SK-N-DZ (cell line): ENCODE measurements at regions not wholly inside any gene's neighbourhood (a gene's known extent, or its start where the extent isn't known, plus 50 kb on each side); places are given as distances from the start of the nearest gene placed in this dataset.
"Not testable (repeated sequence)": the region's sequence is repeated elsewhere in the genome, so short reads cannot be mapped to it uniquely, and the experiment has no call there.

ENCODE experiments used
- DNase-seq: peaks from one replicate; pipeline ENCODE4 v3.0.0-alpha.2; 2015; ENCODE audit warnings: low spot score

- DNase-seq, result not testable (repeated sequence)
Measured at GRCh38 chr4:186847429-186848131, 123.9 kb upstream of the FAT1 start.

- no peak for DNase-seq
Measured at GRCh38 chr4:186848437-186848836, 124.8 kb upstream of the FAT1 start.

- DNase-seq, result no peak
Measured at GRCh38 chr4:186851291-186852072, 127.8 kb upstream of the FAT1 start.

- no peak for DNase-seq
Measured at GRCh38 chr4:186852073-186852420, 128.4 kb upstream of the FAT1 start.

GRCh38 chr4:186852964-186853391 is 129.3 kb upstream of the FAT1 start:
- no peak for DNase-seq

- DNase-seq, result no peak
Measured at GRCh38 chr4:186854256-186854655, 130.6 kb upstream of the FAT1 start.

- DNase-seq, result no peak
Measured at GRCh38 chr4:186855111-186855510, 131.5 kb upstream of the FAT1 start.

- DNase-seq, result no peak
Measured at GRCh38 chr4:186857793-186858192, 134.1 kb upstream of the FAT1 start.

GRCh38 chr4:186858355-186858754 is 134.7 kb upstream of the FAT1 start:
- DNase-seq, result no peak

GRCh38 chr4:186859420-186859819 is 135.8 kb upstream of the FAT1 start:
- DNase-seq, result no peak

GRCh38 chr4:186861317-186861716 is 137.7 kb upstream of the FAT1 start:
- DNase-seq, result no peak

- no peak for DNase-seq
Measured at GRCh38 chr4:186871856-186872255, 148.2 kb upstream of the FAT1 start.

- not testable (repeated sequence) for DNase-seq
Measured at GRCh38 chr4:186873095-186873494, 149.4 kb upstream of the FAT1 start.

- no peak for DNase-seq
Measured at GRCh38 chr4:186875476-186875875, 151.8 kb upstream of the FAT1 start.

- DNase-seq, result no peak
Measured at GRCh38 chr4:186876961-186877626, 153.4 kb upstream of the FAT1 start.

- DNase-seq, result no peak
Measured at GRCh38 chr4:186878203-186878776, 154.6 kb upstream of the FAT1 start.

- DNase-seq, result no peak
Measured at GRCh38 chr4:186881521-186882220, 158.0 kb upstream of the FAT1 start.

- DNase-seq, result no peak
Measured at GRCh38 chr4:186882293-186882692, 158.6 kb upstream of the FAT1 start.

GRCh38 chr4:186885289-186885688 is 161.6 kb upstream of the FAT1 start:
- no peak for DNase-seq

GRCh38 chr4:186886759-186887158 is 163.1 kb upstream of the FAT1 start:
- no peak for DNase-seq

- no peak for DNase-seq
Measured at GRCh38 chr4:186887291-186887700, 163.6 kb upstream of the FAT1 start.

GRCh38 chr4:186887752-186888151 is 164.1 kb upstream of the FAT1 start:
- DNase-seq, result no peak
